Endothelial cell of hepatic sinusoid (primary cell): ENCODE measurements at regions not wholly inside any gene's neighbourhood (a gene's known extent, or its start where the extent isn't known, plus 50 kb on each side); places are given as distances from the start of the nearest gene placed in this dataset.

Source experiments
- in situ Hi-C: cut with HindIII; loops from 2 replicates; pipeline ENCODE4 v1.10.0; 2017; ENCODE audit warnings: low sequenced_read_pairs

DNA sequence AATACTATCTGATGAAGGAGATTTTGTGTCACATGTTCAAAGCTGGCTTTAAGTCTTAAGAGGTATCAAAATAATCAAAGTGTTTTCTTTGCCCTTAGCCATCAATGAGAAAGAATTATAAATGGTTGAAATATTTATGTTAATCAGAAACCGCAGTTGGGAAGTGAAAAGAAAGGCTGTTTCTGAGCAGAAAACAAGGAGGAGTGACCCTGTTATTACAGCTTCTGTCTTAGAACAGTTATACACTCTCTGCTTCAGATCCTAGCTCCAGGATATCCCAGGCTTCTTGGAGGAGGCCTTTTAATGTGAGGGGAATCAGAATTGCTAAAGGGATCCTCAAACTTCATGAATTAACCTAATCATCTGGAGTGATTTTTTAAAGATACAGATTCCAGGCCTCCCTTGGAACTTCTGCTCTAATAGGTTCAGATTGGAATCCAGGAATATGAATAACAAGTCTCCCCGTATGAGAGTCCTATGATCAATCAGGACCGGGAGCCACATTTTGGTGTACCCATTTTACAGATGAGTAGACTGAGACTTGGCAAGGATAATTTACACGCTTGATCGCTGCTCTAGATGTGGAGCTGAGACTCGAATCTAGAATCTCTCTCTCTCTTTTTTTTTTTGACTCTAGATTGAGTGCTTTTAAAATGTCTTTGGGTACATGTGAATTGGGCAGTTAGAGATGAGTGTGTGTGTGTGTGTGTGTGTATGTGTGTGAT is 50.8 kb upstream of the JAG1 start:
- in situ Hi-C loops: no loop called here

DNA sequence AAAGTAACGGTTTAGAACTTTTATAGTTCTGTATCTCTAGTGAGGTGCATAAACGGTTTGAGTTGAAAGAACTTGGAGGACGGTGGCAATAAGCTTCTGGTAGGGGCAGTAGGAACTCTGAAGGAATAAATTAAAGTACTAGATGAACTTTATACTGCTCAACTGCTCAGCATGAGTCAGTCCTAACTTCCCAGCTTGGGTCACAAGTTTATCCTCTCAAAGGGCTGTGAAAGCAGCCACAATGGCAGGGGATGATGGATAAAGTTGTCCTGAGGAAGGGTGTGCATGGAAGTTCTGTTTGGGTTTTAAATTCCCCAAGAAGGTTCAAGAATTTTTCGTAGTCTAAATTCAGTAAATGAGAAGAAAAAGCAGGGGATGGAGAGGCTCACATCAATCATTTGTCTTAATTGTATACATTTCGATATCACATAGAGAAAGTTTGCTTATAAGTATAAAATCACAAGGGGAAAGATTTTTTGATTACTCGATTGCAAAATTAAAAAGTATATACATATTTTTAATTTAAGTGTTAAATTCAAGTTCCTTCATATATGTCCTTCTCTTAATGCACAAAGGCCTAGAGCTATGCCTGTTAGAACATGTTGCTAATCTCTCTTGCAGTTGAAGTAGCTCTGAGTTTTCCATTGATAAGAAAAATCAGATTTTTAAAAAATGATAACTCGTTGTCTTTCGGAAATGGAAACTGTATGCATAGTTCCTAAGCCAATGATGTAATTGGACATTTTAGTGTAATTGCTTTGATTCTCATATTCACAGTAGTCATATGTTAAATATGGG is 55.3 kb upstream of the JAG1 start:
- in situ Hi-C loops: no loop called here

DNA sequence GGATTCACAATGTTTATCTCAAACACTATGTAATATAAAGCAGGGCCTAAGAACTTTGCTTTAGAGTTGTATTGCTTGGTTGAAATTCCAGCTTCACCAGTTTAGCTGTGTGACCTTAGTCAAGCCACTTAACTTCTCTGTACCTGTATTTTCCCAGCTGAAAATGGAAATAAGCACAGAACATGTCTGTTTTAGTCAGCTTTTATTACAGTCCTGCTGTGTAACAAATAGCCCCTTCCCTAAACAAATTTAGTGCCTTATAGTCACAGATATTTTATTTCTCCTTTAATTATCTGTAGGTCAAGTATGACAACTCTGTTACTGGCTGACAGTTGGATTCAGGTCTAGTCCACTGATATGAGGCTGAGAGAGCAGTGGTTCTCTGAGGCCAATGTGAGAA is 56.0 kb upstream of the JAG1 start:
- in situ Hi-C loops: no loop called here

DNA sequence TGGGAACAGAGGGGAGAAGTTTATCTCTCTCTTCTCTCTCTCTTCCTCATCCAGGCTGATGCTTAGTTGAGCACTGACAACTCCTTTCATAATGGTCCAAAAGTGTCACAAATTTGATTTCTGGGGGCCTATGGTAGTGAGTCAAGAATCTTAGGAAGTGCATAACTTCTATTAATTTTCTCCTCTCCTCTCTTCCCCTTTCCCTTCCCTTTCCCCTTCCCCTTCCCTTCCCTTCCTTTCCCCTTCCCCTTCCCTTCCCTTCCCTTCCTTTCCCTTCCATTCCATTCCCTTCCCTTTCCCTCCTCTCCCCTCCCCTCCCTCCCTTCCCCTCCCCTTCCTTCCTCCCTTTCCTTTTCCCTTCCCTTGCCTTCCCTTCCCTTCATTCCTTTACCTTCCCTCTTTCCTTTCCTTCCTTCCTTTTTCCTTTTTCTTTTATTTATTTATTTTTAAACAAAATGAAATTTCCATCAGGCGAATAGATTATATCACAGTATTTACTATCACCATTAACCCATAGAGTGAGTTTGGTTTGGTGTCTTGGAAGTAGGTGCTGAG is 56.9 kb upstream of the JAG1 start:
- in situ Hi-C loops: no loop called here

DNA sequence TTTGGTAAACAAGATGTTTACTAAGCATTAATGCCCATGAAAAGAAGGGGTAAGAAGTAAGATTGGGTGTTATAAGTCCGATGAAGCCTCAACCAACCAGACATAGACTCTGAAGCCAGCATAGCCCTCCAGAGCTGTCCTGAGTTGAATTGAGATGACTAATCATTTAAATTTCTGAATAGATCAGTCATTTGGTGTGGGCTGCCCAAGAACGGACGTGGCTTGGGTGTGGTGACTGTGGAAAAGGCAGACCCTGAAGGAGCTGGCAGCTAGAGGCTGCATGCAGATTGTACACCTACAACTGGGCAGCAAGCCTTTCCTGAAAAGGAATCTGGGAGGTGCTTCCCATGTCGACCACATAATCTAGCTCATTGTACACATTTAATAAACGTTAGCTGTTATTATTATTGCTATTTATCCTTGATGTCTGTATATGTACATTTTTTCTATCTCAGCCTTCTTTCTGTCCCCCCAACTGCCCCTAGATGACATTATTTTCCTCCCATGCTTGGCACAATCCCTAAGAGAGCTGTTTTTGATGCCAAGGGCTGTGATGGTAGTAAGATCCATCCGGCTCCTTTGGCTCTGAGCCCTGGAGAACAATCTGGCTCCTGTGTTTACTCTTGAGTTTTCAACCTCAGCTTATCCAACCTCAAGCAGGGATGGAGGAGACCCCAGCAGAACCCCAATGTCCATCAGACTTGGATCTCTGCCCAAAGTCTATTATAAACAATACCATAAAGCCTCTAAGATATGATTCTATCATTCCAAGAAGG is 57.6 kb upstream of the JAG1 start:
- in situ Hi-C loops: no loop called here

DNA sequence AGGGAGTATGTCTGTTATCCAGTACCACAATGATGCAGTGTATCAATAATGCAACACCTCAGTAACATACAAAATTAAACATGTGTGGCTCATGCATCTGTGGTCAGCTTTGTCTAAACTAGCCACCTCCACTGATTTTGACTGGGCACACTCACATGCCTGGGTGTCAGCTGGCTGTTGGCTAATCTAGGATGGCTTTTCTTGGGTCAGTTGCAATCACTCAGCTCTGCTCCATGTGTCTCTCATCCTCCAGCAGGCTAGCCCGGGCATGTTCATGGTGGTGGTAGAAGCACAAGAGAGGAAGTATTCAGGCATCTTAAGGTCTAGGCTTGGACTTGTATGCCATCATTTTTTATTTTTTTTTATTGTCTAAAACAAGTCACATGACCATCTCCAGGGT is 59.3 kb upstream of the JAG1 start:
- in situ Hi-C loops: no loop called here

DNA sequence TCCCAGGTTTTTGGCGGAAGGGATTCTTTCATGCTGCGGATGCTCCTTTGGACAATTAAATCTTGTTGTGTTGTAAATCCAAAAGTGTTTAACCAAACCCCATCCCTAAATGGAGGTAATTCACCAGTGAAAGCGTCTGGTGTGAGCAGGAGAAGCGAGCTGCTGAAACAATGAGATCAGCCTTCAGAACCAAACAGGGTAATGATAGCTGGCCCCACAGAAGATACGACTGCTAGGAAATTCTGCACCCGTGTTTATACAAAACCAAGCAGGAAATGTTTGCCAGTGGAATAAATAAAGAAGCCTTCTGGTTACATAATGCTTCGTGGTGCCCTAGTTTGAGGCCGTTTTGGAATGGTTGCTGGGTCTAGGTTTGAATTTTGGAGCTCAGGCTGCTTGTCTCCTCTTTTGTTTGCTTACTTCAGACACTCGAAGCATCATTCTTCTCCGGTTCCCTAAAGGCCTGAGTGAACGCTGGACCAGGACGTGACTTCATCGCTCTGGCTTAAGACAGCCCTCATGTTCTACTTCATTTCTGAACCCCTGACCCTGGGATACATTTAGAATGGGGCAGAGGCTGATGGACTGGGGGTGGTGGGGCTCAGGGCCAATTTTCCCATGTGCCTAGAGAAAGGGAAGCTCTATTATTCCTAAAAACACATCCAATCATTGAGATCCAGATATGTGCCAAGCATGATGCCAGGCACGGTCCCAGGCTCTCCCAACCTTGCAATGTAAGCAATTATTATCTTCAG is 61.6 kb upstream of the JAG1 start:
- in situ Hi-C loops: no loop called here

DNA sequence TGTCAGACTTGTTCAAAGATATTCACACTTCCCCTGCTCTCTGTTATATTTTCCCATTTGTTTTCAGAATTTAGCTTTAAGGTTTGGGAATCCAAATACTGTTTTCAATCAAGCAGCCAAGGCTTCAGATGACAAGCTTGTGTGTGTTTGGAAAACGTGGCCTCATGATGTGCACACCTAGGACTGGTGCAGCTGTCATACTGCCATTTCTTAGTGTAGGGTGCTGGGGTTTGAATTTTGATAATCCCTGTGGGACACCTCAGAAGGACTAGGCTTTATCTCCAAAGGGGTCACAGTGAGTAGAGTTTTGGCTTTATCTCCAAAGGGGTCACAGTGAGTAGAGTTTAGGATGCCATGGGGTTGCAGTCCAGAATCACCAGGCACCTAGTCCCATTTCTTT is 65.3 kb upstream of the JAG1 start:
- in situ Hi-C loops: no loop called here

DNA sequence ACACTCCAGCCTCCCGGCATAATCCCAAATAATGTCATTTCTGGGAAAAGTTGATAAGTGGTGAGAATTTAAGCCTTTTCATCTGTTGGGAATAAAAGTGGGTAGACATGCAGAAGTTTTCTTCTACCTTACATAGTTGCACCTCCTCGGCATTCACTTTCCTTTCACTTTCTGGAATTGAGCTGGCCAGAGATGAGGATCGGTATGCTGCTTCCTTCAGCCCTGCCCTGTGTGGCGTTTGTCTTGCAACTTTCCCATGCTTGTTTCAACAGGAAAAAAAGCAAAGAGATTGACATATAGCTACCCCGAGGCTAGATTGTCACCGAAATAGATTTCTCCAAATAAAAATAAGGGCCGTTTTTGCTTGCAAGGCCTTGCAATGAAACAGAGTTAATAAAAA is 65.8 kb upstream of the JAG1 start:
- in situ Hi-C loops: no loop called here

DNA sequence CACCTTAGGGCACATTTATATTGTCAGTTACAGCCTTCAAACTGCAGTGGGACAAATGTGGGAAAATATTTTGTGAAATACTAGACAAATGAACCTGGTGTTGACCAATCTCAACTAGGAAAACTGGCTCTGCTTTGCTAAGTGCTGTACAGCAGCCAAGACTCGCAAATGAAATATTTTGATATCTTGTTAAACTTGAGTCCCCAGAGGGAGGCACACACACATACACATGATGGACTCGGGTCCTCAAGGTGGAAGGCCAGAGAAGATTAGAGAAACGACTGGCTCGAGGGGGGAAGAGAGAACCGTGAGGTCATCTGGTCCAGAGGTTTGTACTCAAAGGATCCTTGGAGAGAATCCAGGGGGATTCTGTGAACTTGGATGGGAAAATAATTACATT is 67.3 kb upstream of the JAG1 start:
- in situ Hi-C loops: no loop called here

DNA sequence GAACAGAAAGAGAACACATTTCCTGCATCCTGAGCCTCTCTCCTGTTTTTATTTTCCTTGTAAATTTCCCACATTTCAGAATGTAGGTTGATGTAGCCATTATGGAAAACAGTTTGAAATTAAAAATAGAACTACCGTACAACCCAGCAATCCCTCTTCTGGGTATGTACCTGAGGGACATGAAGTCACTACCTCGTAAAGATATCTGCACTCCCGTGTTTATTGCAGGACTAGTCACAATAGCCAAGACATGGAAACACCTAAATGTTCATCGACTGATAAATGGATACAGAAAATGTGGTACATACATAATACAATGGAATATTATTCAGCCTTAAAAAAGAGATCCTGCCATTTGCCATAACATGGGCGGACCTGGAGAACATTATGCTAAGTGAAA is 72.0 kb upstream of the JAG1 start:
- in situ Hi-C loops: no loop called here

DNA sequence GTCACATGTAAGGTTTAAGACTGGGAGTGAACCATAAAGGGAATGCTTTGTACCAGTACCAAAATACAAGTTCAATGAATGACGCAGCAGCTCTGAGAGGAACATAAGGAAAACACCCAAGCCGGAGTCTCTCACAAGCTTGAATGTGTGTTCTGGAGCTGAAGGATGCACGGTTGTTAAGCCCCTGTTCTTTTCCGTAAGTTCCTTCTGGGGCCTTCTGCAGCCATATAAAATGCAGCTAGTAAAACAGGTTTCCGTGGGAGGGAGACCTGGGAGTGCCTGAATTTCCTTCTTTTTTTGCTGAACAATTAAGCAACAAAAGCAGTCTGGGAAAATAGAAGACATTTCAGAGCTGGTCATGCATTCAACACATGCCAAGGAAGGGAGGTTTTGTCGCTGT is 73.2 kb upstream of the JAG1 start:
- in situ Hi-C loops: no loop called here

DNA sequence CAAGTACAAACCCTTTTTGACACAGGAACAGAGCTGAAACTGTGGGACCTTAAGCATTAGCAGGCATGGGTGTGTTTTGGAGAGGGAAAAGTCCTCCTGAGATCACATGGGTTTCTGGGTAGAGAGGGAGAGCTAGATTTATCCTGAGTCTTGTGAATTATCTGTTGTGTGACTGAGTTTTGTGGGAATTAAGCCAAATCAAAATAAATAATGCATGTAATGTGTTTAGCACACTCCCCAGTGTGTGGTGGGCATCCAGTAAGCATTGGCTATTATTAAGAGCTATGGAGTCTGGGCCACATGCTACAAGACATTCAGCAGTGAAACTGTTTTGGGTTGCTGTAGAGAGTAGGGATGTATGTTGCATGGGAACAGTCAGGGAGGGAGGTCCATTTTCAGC is 75.3 kb upstream of the JAG1 start:
- in situ Hi-C loops: no loop called here

DNA sequence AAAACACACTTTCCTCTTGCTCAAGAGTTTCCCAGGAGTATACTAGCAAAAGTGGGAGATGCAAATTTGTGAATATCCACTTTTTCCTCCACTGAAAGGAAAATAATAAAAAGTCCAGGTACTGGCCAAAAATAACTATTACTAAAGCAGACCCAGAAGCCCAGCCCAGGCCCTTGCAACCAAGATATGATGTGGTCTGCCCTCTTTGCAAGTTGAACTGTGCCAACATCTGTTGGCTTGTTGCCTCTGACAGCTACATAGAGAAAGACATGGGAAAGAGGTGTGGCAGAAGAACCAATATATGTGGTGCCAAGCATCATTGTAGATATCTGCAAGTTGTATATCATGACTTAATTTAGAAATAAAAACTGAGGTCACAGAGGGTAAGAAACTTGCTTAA is 78.4 kb upstream of the JAG1 start:
- in situ Hi-C loops: no loop called here

DNA sequence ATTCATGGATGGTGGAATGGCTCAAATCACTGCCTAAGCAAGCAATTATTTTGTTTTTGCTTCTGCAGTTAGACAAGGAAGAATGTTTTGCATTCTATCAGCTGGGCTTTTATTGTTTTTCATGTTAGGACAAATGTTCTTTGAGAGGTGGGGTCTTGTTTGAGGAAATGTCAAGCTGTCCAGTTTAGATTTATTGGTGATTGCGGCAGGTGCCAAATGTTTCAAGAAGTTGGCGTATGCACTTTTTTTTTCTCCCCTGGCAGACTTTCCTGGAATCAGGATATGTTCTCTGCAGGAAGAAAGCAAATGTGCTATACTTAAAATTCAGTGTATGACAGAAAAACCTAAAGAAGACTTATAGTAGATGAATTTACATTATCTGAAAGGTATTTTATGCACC is 81.0 kb upstream of the JAG1 start:
- in situ Hi-C loops: no loop called here

DNA sequence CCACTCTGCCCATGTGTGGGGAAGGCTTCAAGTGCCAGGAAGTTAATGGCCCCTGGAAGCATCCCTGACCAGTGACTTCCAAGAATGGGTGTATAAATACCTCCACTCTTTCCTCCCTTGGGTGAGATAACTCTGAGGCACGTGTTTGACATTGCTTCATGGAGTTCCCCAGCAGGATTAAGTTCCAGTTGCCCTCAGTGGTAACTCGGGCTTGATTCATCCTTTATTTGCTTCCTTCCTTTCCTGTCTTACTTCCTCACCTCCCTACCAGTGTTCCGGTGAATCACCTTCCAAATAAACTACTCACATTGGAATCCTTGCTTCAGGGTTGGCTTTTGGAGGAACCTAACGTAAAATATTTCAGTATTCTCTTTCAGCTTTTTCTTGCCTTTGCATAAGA is 84.6 kb upstream of the JAG1 start:
- in situ Hi-C loops: no loop called here

DNA sequence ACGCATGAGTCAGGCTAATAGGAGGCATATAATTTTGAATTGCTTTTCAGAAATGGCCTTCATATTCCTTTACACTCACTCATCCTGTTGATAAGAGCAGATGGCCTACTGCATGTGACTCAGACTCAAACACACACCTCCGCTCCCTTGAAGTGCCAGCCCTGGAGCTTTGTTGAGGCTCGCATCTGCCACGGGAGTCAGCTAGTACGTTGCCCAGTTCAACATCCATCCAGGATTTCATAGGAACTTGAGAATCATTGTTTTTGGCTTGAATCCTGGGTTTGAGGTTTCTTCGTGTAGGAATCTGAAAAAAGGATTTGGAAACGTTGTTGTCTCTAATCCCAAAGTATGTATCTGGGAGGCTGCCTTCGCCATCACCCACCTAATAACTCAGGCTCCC is 87.4 kb upstream of the JAG1 start:
- in situ Hi-C loops: no loop called here

DNA sequence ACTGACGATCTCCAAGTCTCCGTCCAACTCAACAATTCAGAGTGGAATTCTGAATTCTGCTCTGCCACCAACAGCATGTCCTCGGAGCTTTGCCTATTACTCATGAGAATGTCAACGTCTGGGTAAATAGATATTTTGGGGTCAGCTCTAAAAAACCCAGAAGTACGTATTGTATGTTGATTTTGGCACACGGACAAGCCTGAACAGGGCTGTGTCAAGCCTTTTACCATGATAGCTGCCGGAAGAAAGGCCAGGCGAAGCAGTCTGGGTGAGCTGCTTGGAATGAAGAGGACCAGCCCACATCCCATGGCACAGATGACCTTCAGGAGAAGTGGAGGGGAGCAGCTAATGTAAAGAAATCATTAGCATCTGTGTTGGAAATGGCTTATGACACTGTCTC is 88.0 kb upstream of the JAG1 start:
- in situ Hi-C loops: no loop called here

DNA sequence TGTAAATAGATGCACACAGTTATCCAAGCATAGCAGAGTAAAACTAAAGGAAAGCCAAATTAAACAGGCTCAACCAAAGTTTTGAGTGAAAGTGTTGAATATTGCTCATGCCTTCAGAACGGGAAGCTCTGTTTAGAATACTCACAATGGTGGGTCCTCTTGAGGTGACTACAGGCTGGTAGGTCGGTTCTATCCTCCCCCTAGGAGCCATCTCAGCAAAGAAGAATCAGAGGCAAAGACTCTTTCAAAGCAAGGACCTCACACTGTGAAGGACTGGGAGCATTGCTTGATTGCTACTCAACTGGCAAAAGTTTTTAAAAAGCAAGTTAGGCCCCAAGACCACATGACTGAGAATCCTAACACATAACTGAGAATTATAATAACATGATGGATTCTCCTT is 88.4 kb upstream of the JAG1 start:
- in situ Hi-C loops: no loop called here

DNA sequence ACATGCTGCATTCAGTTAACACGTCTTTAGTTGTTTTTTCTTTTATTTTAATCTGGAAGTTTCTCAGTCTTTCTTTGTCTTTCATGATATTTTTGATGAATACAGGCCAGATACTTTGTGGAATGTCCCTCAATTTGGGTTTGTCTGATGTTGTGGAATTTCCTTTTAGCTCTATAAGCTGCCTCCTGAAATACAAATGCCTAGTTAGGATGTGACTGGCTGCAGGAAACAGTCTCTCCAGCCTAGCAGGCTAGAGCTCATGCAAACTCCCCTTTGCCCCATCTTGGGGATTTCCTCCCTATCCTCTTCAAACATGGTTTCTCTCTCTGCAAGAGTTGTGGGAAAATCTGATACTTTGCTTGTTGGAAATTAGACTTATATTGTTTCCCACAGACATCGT is 89.3 kb upstream of the JAG1 start:
- in situ Hi-C loops: no loop called here

DNA sequence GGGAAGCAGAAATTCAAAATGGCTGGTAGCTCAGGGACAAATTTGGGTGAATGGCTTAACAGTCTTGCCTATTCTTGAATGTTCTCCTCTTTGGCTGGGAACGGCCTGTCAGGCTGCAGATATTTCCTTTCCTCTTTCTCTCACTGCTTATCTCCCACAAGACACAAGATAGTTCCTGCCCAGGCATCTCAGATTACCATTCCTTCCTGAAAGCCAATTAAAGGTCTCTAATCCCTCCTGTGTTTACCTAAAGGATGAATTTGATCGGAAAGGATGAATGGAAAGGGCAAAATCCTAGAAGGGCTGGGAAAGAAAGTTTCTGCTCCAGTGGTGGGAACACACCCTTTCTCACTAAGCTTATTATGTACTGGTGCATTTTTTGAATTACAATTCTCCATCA is 95.9 kb upstream of the JAG1 start:
- in situ Hi-C loops: no loop called here
